Astrocyte (in vitro differentiated cells and primary cell): ENCODE measurements at regions not wholly inside any gene's neighbourhood (a gene's known extent, or its start where the extent isn't known, plus 50 kb on each side); places are given as distances from the start of the nearest gene placed in this dataset.

Experiments used
- DNase-seq: peaks from one replicate; pipeline ENCODE4 v3.0.0-alpha.2; 2010; ENCODE audit warnings: low read depth
- FAIRE-seq: peaks from 2 replicates; lab custom pipeline; 2011; peaks lifted over from hg19 to GRCh38; lab: Jason Lieb, UNC
- H2AFZ ChIP-seq: 2 replicates; pipeline ENCODE4 v1.6.0; 2012; ENCODE audit warnings: low read depth, low read length, inconsistent platforms
- H3K27ac ChIP-seq: 2 replicates; pipeline ENCODE4 v1.5.1; 2011; ENCODE audit warnings: low read depth, low read length, inconsistent platforms
- H3K27me3 ChIP-seq: 2 replicates; pipeline ENCODE4 v1.6.0; 2011; ENCODE audit warnings: low read length, inconsistent platforms; ENCODE audit not compliant: insufficient read depth
- H3K36me3 ChIP-seq: 2 replicates; pipeline ENCODE4 v1.5.1; 2011; ENCODE audit warnings: low read length, inconsistent platforms; ENCODE audit not compliant: insufficient read depth
- H3K4me1 ChIP-seq: 2 replicates; pipeline ENCODE4 v1.5.1; 2011; ENCODE audit warnings: low read length, inconsistent platforms; ENCODE audit not compliant: insufficient read depth
- H3K4me2 ChIP-seq: 2 replicates; pipeline ENCODE4 v1.6.0; 2012; ENCODE audit warnings: low read length, inconsistent platforms
- H3K4me3 ChIP-seq: 2 replicates; pipeline ENCODE4 v1.5.1; 2011; ENCODE audit warnings: low read depth, mild to moderate bottlenecking, low read length, inconsistent platforms; ENCODE audit not compliant: insufficient read depth
- H3K79me2 ChIP-seq: 2 replicates; pipeline ENCODE4 v1.6.0; 2012; ENCODE audit warnings: mild to moderate bottlenecking, low read length, inconsistent platforms; ENCODE audit not compliant: insufficient read depth
- H3K9ac ChIP-seq: 2 replicates; pipeline ENCODE4 v1.6.0; 2012; ENCODE audit warnings: mild to moderate bottlenecking, low read length, inconsistent platforms
- H3K9me3 ChIP-seq: 2 replicates; pipeline ENCODE4 v1.5.1; 2012; ENCODE audit warnings: low read depth, mild to moderate bottlenecking, low read length, inconsistent platforms; ENCODE audit not compliant: insufficient read depth
- H4K20me1 ChIP-seq: 2 replicates; pipeline ENCODE4 v1.6.0; 2012; ENCODE audit warnings: low read length, inconsistent platforms; ENCODE audit not compliant: insufficient read depth
- H3K27ac Mint-ChIP-seq: one replicate; pipeline ENCODE4 v1.8.0; 2021; ENCODE audit warnings: mild to moderate bottlenecking, mixed read lengths; ENCODE audit not compliant: unreplicated experiment
- H3K27me3 Mint-ChIP-seq: one replicate; pipeline ENCODE4 v1.8.0; 2021; ENCODE audit warnings: low read depth, mixed read lengths; ENCODE audit not compliant: unreplicated experiment
- H3K36me3 Mint-ChIP-seq: one replicate; pipeline ENCODE4 v1.8.0; 2021; ENCODE audit warnings: low read depth, mixed read lengths; ENCODE audit not compliant: unreplicated experiment
- H3K4me1 Mint-ChIP-seq: one replicate; pipeline ENCODE4 v1.8.0; 2021; ENCODE audit warnings: low read depth, mixed read lengths; ENCODE audit not compliant: unreplicated experiment
- H3K4me3 Mint-ChIP-seq: one replicate; pipeline ENCODE4 v1.8.0; 2021; ENCODE audit warnings: mild to moderate bottlenecking, moderate library complexity, mixed read lengths; ENCODE audit not compliant: unreplicated experiment
- H3K9me3 Mint-ChIP-seq: one replicate; pipeline ENCODE4 v1.8.0; 2021; ENCODE audit warnings: mild to moderate bottlenecking, mixed read lengths; ENCODE audit not compliant: unreplicated experiment
- CTCF ChIP-seq: IDR thresholded peaks from 2 replicates; pipeline ENCODE4 v1.5.1; 2011; ENCODE audit warnings: low read depth, mild to moderate bottlenecking, inconsistent platforms, low read length, moderate library complexity; ENCODE audit not compliant: insufficient read depth
- EZH2 ChIP-seq: IDR thresholded peaks from 2 replicates; pipeline ENCODE4 v1.6.1; 2012; ENCODE audit warnings: mild to moderate bottlenecking, low read length, inconsistent platforms; ENCODE audit not compliant: insufficient read depth

- DNase-seq = no peak
- no peak for FAIRE-seq
These were observed 609.9 kb downstream of the INSC start for GRCh38 chr11:15724601-15725000.

GRCh38 chr11:15725246-15725645 lies 610.5 kb downstream of the INSC start:
- H3K4me1 Mint-ChIP-seq = peaks cover 11% of the 10 kb centered on the region
- Histone ChIP-seq H3K9ac (no peak overlapping the region), H3K4me2 (no peak overlapping the region), H4K20me1 (no peaks in the 10 kb centered on the region), H3K27me3 (peaks cover 6% of the 10 kb centered on the region), H3K79me2 (no peaks in the 10 kb centered on the region), H3K4me3 (no peak overlapping the region), H3K36me3 (no peaks in the 10 kb centered on the region), H3K4me1 (no peaks in the 10 kb centered on the region), H2AFZ (no peak overlapping the region), H3K27ac (no peak overlapping the region), H3K9me3 (no peaks in the 10 kb centered on the region)
- H3K27ac Mint-ChIP-seq = no peak overlapping the region
- H3K36me3 Mint-ChIP-seq = no peaks in the 10 kb centered on the region
- peaks cover 10% of the 10 kb centered on the region for H3K27me3 Mint-ChIP-seq
- no peak overlapping the region for H3K4me3 Mint-ChIP-seq
- DNase-seq (no peak), FAIRE-seq (no peak)
- TF ChIP-seq EZH2 = no peak
- no peak for TF ChIP-seq CTCF
- H3K9me3 Mint-ChIP-seq = no peaks in the 10 kb centered on the region

More at GRCh38 chr11:15724601-15725000, 609.9 kb downstream of the INSC start:
- H3K4me1 ChIP-seq = no peaks in the 10 kb centered on the region
- peaks cover 4% of the 10 kb centered on the region for H3K27me3 ChIP-seq
- H3K9me3 ChIP-seq = no peaks in the 10 kb centered on the region
- no peak overlapping the region for H3K27ac Mint-ChIP-seq
- H3K27ac ChIP-seq = no peak overlapping the region
- H3K36me3 Mint-ChIP-seq = no peaks in the 10 kb centered on the region
- H3K4me2 ChIP-seq = no peak overlapping the region
- H3K27me3 Mint-ChIP-seq = peaks cover 6% of the 10 kb centered on the region
- TF ChIP-seq EZH2 = no peak
- TF ChIP-seq CTCF = no peak
- H3K36me3 ChIP-seq = no peaks in the 10 kb centered on the region
- H3K9me3 Mint-ChIP-seq = no peaks in the 10 kb centered on the region
- H3K4me3 ChIP-seq = no peak overlapping the region
- peaks cover 11% of the 10 kb centered on the region for H3K4me1 Mint-ChIP-seq
- H3K79me2 ChIP-seq = no peaks in the 10 kb centered on the region
- H3K4me3 Mint-ChIP-seq = no peak overlapping the region
- H4K20me1 ChIP-seq = no peaks in the 10 kb centered on the region
- H3K9ac ChIP-seq = no peak overlapping the region
- no peak overlapping the region for H2AFZ ChIP-seq

- Histone ChIP-seq H3K4me3 (no peak overlapping the region), H4K20me1 (no peaks in the 10 kb centered on the region), H3K79me2 (no peaks in the 10 kb centered on the region), H3K27me3 (peaks cover 6% of the 10 kb centered on the region), H3K4me1 (no peaks in the 10 kb centered on the region), H2AFZ (no peak overlapping the region), H3K36me3 (no peaks in the 10 kb centered on the region), H3K9me3 (no peaks in the 10 kb centered on the region), H3K9ac (no peak overlapping the region), H3K4me2 (no peak overlapping the region), H3K27ac (no peak overlapping the region)
- Mint-ChIP-seq H3K4me3 (no peak overlapping the region), H3K27ac (peak overlapping the region; percentile 2), H3K27me3 (peaks cover 14% of the 10 kb centered on the region), H3K4me1 (peaks cover 7% of the 10 kb centered on the region), H3K9me3 (no peaks in the 10 kb centered on the region), H3K36me3 (no peaks in the 10 kb centered on the region)
- TF ChIP-seq EZH2 (no peak), CTCF (no peak)
- DNase-seq (no peak), FAIRE-seq (no peak)
These were observed 611.6 kb downstream of the INSC start for GRCh38 chr11:15726221-15726746.
